SIG-M5 treated with dmso at 0.1 percent for 504 hours (cell line): ENCODE measurements at regions not wholly inside any gene's neighbourhood (a gene's known extent, or its start where the extent isn't known, plus 50 kb on each side); places are given as distances from the start of the nearest gene placed in this dataset.

Source experiments
- DNase-seq: peaks from one replicate; lab custom pipeline; 2025; ENCODE audit not compliant: unreplicated experiment; lab: John Stamatoyannopoulos, UW

GRCh38 chr1:57882934-57883641, 459.2 kb upstream of the DAB1 start:
- no peak for DNase-seq

DNA sequence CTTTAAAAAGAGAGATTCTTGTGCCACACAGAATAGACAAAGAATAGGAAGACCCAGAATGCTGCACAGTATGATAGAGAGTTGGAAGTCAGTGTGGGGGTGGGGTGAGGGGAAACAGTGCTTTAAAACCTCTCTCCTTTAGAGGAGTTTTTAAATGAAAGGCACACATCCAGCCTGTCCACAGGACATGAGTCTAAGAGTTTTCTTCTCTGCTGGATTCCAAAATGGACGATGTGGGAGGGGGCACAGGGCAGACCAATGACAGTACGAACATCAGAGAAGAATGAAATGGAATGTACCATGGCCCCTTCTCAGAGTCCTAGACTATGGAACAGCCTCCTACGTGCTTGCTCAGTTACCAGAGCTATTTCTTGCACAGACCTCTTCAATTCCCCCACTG, 458.2 kb upstream of the DAB1 start:
- DNase-seq = no peak

- DNase-seq = no peak
Observed at GRCh38 chr1:57881639-57882038, 457.8 kb upstream of the DAB1 start.

DNA sequence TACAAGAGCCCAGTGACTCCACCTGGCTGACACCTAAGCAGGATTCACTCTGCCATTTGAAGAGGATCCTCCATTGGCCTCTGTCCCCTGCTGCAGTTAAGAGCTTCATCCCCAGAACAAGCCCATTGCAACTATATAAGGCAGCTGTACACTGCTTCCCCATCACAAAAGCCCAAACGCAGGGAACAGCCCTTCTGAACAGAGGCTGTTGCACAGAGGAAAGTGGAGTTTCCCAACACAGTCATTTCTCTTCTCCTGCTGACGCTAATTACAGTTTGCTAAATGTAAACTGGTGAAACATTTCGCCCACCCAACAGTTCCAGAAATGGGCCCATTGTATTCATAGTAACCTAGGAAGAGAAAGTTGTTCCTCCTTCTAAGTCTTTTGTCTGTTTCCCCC, 455.8 kb upstream of the DAB1 start:
- no peak for DNase-seq

DNA sequence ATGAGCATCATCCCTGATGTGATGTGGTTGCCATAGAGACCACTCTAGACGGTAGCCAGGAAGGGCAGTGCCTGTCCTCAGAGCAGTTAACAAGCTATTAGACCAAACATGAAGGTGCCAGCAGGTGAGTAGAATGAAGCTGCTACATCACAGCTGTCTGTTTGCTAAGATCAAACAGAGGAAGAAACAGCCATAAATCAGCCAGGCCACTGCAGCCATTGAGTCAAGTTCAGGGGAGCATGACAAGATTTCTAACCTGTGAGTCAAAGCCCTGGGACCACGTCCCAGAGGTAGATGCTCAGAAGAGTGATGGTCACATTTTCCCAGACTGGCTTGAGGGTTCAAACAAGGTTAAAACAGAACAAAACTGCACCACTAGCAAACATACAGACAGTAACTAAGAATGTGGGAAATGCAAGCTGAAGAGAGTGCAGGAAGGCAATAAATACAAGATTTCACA, 450.6 kb upstream of the DAB1 start:
- DNase-seq = no peak

- DNase-seq = no peak
Observed at GRCh38 chr1:57872913-57873312, 449.1 kb upstream of the DAB1 start.

- DNase-seq = no peak
Observed at GRCh38 chr1:57868908-57869307, 445.0 kb upstream of the DAB1 start.

DNA sequence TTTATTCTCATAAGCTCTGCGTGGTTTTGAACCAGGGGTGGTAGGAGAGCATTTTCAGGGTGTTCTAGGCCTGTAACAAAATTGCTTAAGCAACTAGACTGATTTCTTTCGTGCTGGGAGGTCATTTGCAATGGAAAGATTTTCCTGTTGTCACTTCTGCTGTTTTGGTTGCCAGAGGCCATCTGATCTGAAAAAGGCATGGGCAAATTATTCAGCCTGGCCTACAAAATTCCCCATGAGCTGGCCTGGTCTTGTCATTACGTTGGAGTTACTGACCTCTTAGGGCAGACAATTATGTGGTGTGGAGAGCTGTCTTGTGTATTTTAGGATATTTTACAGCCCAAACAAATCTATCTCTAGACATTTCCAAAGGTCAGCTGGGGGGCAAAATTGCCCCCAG, 444.4 kb upstream of the DAB1 start:
- DNase-seq = no peak

GRCh38 chr1:57866998-57867397, 443.1 kb upstream of the DAB1 start:
- DNase-seq = no peak

GRCh38 chr1:57860931-57861565, 437.2 kb upstream of the DAB1 start:
- DNase-seq = no peak

DNA sequence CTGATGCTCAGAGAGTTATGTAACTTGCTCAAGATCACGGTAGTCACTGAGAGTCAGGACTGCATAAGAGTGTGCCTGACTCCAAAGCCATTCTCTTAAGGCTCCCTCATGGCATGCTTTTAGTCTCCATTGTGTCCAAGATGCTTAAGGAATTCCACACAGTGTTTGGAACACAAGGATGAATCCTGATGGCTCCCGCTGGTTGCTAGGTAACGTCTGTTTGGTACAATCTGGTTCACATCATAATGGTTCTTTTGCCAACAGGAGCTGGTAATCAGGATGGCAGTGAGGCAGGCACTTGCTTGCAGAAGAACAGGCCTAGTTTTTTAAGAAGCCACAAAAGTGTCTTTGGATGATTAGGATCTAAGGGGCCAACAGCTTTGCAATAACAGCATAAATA, 436.5 kb upstream of the DAB1 start:
- no peak for DNase-seq

DNA sequence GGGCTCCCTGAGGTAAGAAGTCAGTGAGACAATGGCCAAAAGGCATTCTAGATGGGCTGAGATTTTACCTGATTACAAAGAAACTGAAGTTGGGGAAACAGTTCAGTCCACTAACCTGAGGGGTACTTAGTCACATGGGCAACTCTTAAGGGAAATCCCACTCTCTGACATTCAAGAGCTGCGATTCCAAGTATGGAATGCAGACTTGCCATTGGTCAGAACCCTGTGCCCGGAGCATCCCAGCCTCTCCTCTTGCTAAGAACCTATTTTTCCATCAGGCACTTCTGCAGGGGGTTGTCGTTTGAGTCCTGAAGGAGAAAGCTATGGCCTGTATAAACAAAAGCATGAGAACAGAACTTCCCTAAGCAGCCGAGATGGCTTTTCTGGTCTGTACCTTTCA, 434.9 kb upstream of the DAB1 start:
- DNase-seq = no peak

- DNase-seq = no peak
Observed at GRCh38 chr1:57857809-57858208, 433.9 kb upstream of the DAB1 start.

- DNase-seq = no peak
Observed at GRCh38 chr1:57854436-57854835, 430.6 kb upstream of the DAB1 start.

GRCh38 chr1:57850176-57850940, 426.5 kb upstream of the DAB1 start:
- DNase-seq = no peak

DNA sequence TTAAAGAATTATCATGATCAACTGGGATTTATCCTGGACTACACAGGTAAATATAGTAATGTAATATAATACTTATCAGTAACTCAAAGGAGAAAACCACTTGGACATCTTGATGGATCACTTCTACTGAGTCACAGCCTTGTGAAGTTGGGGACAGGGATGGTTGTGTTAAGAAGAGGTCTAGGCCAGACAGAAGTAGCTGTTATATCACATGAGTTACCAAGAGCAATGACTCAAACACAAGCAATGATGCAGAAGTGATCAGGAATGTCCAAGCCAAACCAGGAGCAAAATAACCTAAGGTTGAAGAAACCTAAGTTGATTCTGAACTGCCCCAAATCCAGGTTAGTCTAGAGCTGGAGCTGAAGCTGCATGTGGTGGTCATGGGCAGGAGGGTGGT, 424.5 kb upstream of the DAB1 start:
- DNase-seq = no peak

- no peak for DNase-seq
Observed at GRCh38 chr1:57845041-57845440, 421.2 kb upstream of the DAB1 start.

- no peak for DNase-seq
Observed at GRCh38 chr1:57844382-57844980, 420.6 kb upstream of the DAB1 start.

GRCh38 chr1:57843760-57844159, 419.9 kb upstream of the DAB1 start:
- no peak for DNase-seq

- DNase-seq = no peak
Observed at GRCh38 chr1:57839526-57839925, 415.7 kb upstream of the DAB1 start.

DNA sequence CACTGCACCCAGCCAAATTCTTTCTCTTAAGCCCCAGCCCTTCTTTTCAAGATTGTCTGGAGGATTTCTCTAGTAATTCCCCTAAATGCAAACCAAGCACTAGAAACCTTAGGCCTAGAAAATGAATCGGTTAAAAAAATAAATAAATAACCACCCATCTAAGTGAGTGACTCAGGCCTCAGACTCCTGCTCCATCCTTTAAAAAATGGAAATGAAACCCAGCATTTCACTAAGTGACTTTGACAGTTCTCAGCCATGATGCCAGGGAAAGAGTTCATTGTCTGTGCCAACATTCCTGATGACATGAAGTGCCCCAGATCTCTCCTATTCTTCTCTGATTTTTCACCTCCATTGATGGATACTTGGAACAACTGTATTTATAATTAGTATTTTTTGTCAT, 415.2 kb upstream of the DAB1 start:
- no peak for DNase-seq

DNA sequence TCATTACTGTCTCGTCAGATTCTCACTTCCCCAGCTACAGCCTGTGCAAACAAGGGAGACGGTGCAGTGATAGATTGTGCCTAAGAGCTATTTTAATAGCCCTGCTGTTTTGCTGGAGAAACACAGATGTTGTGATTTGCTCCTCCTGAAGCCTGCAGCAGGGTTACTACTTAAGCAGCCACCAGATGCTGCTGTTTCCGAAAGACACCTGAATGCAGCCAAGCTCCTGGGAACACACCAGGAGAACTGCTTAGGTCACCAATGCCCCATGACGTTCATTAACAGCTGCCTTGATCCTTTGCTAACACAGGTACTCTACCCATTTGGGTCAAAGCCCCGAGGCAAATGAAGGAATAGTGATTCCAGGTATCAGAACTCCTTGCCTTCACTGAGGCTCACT, 411.8 kb upstream of the DAB1 start:
- no peak for DNase-seq
